Spleen (tissue), 7 donors: ENCODE measurements at regions not wholly inside any gene's neighbourhood (a gene's known extent, or its start where the extent isn't known, plus 50 kb on each side); places are given as distances from the start of the nearest gene placed in this dataset.

Source experiments
- POLR2A ChIP-seq, 3 donors: fragments of 450-650 bp; IDR thresholded peaks; one replicate each; pipeline ENCODE4 v1.5.1; 2017; ENCODE audit warnings: antibody characterized with exemption in 3 of 3, mild to moderate bottlenecking in 1 of 3
- POLR2AphosphoS5 ChIP-seq, 3 donors: sonication (generic); formaldehyde crosslinking; IDR thresholded peaks; one replicate each; pipeline ENCODE4 v1.5.1; 2017; ENCODE audit warnings: antibody characterized with exemption in 3 of 3
- TF ChIP-seq, protein P1 (sequence below), 11 experiments: fragments of 200-600 bp in 7 of 11; fragments of 450-650 bp in 4 of 11; sonication (generic) in 4 of 11; IDR thresholded peaks in 8 of 11; conservative IDR thresholded peaks in 3 of 11; 1 replicate in 7 of 11; 2 replicates in 4 of 11; pipeline versions ENCODE4 v1.4.0 to v1.8.0; 2016 to 2021; ENCODE audit warnings: antibody characterized with exemption in 11 of 11, inconsistent platforms in 4 of 11, mild to moderate bottlenecking in 1 of 11
- donor health status: DM: no; HTN: no; CAD: no; lungs with moderate emphysema.
- donor health status: DM: no; HTN: no; CAD: no.
- donor health status: DM: no; HTN: no; CAD: no.

DNA sequence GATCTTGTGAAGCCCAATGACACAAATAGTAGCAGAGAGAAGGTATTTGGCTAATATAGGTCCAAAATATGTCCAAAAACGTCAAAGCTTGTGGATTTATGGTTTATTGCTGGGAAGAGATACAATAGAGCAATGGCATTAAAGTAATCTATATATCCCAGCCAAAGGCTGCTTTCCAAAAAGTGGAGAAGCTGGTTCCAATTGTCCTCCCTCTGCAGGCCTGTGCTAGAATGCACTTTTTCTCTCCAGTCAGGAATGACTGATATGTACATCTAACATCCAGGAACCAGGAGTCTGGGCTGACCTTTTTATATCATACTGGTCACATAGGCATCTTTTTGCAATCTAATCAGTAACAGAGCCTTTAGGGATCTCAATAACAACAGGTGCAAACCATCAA lies 167.1 kb upstream of the FAM3C start:
- TF ChIP-seq, protein P1, sequence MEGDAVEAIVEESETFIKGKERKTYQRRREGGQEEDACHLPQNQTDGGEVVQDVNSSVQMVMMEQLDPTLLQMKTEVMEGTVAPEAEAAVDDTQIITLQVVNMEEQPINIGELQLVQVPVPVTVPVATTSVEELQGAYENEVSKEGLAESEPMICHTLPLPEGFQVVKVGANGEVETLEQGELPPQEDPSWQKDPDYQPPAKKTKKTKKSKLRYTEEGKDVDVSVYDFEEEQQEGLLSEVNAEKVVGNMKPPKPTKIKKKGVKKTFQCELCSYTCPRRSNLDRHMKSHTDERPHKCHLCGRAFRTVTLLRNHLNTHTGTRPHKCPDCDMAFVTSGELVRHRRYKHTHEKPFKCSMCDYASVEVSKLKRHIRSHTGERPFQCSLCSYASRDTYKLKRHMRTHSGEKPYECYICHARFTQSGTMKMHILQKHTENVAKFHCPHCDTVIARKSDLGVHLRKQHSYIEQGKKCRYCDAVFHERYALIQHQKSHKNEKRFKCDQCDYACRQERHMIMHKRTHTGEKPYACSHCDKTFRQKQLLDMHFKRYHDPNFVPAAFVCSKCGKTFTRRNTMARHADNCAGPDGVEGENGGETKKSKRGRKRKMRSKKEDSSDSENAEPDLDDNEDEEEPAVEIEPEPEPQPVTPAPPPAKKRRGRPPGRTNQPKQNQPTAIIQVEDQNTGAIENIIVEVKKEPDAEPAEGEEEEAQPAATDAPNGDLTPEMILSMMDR (IDR thresholded peaks at IDR 0.05 in 8 of 11, conservative IDR thresholded peaks at IDR 0.05 in 3 of 11), result no peak
- no peak for TF ChIP-seq POLR2A (IDR thresholded peaks at IDR 0.05)
- TF ChIP-seq POLR2AphosphoS5 (IDR thresholded peaks at IDR 0.05), result no peak
